ENCODE measurements at regions not wholly inside any gene's neighbourhood (a gene's known extent, or its start where the extent isn't known, plus 50 kb on each side); places are given as distances from the start of the nearest gene placed in this dataset.

DNA sequence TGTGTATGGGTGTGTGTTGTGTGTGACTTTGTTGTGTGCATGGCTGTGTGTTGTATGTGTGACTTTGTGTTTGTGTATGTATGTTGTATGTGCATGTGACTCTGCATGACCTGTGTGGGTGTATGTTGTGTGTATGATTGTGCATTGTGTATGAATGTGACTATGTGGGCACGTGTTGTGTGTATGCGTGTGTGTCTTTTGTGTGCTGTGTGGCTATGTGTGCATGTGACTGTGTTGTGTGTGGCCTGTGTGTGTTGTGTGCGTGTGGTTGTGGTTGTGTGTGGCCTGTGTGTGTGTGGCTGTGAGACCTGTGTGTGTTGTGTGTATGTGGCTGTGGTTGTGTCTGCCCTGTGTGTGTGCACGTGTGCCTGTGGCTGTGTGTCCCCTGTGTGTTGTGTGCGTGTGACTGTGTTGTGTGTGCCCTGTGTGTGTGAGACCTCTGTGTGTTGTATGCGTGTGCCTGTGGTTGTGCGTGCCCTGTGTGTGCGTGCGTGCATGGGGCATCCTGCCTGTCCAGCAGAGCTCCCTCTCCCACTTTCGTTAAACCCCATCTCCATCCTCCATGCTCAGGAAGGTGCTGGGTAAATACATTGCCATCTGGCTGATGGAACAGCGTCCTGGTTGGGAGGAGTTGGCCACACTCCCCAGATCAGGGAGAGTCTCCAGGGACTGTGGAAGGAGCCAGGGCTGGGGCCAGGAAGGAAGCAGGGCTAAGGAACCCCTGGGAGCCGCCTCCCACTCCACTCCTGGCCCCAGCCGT, 90.1 kb upstream of the GSE1 start:
- H3K27ac ChIP-seq: no peak overlapping the region
- TF ChIP-seq, protein P1, sequence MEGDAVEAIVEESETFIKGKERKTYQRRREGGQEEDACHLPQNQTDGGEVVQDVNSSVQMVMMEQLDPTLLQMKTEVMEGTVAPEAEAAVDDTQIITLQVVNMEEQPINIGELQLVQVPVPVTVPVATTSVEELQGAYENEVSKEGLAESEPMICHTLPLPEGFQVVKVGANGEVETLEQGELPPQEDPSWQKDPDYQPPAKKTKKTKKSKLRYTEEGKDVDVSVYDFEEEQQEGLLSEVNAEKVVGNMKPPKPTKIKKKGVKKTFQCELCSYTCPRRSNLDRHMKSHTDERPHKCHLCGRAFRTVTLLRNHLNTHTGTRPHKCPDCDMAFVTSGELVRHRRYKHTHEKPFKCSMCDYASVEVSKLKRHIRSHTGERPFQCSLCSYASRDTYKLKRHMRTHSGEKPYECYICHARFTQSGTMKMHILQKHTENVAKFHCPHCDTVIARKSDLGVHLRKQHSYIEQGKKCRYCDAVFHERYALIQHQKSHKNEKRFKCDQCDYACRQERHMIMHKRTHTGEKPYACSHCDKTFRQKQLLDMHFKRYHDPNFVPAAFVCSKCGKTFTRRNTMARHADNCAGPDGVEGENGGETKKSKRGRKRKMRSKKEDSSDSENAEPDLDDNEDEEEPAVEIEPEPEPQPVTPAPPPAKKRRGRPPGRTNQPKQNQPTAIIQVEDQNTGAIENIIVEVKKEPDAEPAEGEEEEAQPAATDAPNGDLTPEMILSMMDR (IDR thresholded peaks at IDR 0.05): no peak
- no peak for TF ChIP-seq POLR2A (IDR thresholded peaks at IDR 0.05)
- DNase-seq: no peak
- no peaks in the 10 kb centered on the region for H3K9me3 ChIP-seq (replicated peaks in 1 of 3)
- H3K27me3 ChIP-seq: no peaks in the 10 kb centered on the region
- 73 to 84% (median 81%) methylated on average over 11 to 13 of the region's 13 CpGs for WGBS, 4 donors
- intact Hi-C loops (cut with DNase I): no loop called here
- H3K36me3 ChIP-seq (replicated peaks in 1 of 2): no peaks in the 10 kb centered on the region
- H3K4me3 ChIP-seq: no peak overlapping the region
- peaks cover 0 to 12% of the 10 kb centered on the region in 2 donors for H3K4me1 ChIP-seq (replicated peaks in 1 of 2)

DNA sequence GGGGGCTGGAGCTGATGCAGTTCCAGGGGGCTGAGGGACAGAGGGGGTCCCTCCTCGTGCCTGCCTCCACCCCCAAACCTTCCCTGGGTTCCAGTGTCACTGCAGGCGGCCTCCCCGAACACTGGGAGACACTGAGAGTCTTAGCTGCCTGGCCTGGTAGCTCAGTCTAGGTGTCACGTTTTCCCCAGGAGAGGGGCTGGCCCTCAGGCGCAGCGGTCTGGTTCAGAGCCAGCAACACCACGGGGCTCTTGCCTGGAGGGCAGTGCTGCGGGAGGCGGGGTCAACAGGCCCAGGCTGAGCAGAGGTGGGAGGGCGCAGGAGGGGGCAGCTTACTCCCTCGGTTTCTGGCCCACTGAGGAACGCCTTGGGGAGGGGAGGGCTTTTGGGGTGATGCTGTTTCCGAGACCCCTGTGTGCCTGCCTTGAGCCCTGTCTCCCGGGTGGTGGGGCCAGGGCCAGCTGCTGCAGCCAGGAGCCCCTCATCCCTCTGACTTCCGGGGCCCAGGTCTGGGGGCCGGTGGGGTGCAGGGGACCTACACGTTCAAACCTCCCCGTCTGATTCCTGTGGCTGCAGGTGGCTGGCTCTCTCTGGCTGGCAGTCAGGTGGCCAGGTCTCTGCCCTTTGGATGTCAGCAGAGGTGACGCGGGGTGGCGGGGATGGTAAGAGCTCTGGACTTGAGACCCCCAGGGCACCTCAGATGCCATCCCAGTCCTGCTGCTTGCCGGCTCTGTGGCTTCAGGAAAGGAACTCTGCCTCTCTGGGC, 89.3 kb upstream of the GSE1 start:
- H3K27me3 ChIP-seq: no peaks in the 10 kb centered on the region
- no peak overlapping the region for H3K27ac ChIP-seq
- no peak for TF ChIP-seq POLR2A (IDR thresholded peaks at IDR 0.05)
- TF ChIP-seq, protein P1 (IDR thresholded peaks at IDR 0.05): no peak
- peaks cover 0 to 12% of the 10 kb centered on the region in 2 donors for H3K4me1 ChIP-seq (replicated peaks in 1 of 2)
- intact Hi-C loops (cut with DNase I): no loop called here
- no peak for DNase-seq
- WGBS, 4 donors: 71 to 88% (median 79%) methylated on average over 7 to 22 of the region's 22 CpGs
- H3K36me3 ChIP-seq (replicated peaks in 1 of 2): no peaks in the 10 kb centered on the region
- no peak overlapping the region for H3K4me3 ChIP-seq
- H3K9me3 ChIP-seq (replicated peaks in 1 of 3): no peaks in the 10 kb centered on the region

DNA sequence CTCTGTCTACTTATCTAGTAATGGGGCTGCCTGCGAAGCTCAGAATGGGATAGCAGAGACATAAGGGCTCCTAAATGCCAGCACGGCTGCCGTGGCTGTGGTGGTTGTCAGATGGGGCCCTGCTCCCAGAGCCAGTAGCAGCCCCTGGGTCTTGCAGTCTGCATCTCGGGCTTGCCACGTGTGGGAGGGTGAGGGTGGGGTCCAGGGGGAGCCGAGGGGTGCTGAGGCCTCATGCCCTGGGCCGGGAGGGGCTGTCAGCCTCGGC, 88.8 kb upstream of the GSE1 start:
- Histone ChIP-seq H3K4me1 (replicated peaks in 1 of 2) (peaks cover 0 to 12% of the 10 kb centered on the region in 2 donors), H3K27me3 (no peaks in the 10 kb centered on the region), H3K4me3 (no peak overlapping the region), H3K9me3 (replicated peaks in 1 of 3) (no peaks in the 10 kb centered on the region), H3K27ac (no peak overlapping the region), H3K36me3 (replicated peaks in 1 of 2) (no peaks in the 10 kb centered on the region)
- WGBS, 4 donors: 81% methylated on average over 8 of the region's 8 CpGs; no CpG with 5 or more reads in 2 of the 4 donors
- no peak for TF ChIP-seq POLR2A (IDR thresholded peaks at IDR 0.05)
- TF ChIP-seq, protein P1 (IDR thresholded peaks at IDR 0.05): no peak
- no peak for DNase-seq
- intact Hi-C loops (cut with DNase I): no loop called here

DNA sequence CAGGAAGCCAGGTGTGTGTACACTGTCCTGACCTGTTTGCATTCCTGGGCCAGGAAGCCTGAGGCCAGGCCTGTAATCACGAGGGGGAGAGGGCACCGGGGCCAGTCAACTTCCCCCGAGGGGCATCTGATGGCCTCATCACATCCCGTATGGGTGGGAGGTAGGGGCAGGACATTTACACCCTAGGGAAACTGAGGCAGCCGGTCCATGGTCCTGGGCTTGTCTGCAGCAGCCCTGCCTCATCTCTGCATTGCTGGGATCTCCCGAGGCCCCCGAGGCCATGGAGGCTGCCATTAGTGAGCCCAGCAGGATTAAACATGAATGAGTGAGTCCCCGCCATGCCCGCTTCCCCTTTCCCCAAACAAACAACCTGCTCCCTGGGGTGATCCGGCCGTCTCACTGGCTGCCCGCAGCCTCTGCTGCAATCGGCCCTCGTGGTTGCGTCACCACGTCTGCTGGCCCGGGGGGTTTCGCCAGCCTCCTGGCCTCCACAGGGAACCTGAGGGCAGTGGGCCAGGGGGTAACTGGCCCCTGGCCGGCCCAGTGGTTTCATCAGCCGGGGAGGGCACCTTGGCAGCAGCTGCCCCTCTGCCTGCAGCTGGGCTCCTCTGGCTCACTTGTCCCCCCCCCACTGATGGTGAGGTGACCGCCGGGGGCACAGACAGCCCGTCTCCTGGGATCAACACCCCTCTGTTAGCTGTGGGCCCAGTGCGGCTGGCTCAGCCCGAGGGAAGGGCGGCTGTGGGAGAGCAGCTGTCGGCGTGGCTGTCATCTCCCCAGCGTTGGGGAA, 88.3 kb upstream of the GSE1 start:
- Histone ChIP-seq H3K4me3 (no peak overlapping the region), H3K4me1 (replicated peaks in 1 of 2) (peaks cover 0 to 12% of the 10 kb centered on the region in 2 donors), H3K27ac (no peak overlapping the region), H3K9me3 (replicated peaks in 1 of 3) (no peaks in the 10 kb centered on the region), H3K36me3 (replicated peaks in 1 of 2) (no peaks in the 10 kb centered on the region), H3K27me3 (no peaks in the 10 kb centered on the region)
- intact Hi-C loops (cut with DNase I): no loop called here
- no peak for TF ChIP-seq POLR2A (IDR thresholded peaks at IDR 0.05)
- TF ChIP-seq, protein P1 (IDR thresholded peaks at IDR 0.05): no peak
- peak in 3 of 7 donors; percentile 51 to 73 (median 57) for DNase-seq
- 74 to 100% (median 78%) methylated on average over 3 to 29 of the region's 29 CpGs for WGBS, 4 donors
